ENCODE measurements at regions not wholly inside any gene's neighbourhood (a gene's known extent, or its start where the extent isn't known, plus 50 kb on each side); places are given as distances from the start of the nearest gene placed in this dataset.

DNA sequence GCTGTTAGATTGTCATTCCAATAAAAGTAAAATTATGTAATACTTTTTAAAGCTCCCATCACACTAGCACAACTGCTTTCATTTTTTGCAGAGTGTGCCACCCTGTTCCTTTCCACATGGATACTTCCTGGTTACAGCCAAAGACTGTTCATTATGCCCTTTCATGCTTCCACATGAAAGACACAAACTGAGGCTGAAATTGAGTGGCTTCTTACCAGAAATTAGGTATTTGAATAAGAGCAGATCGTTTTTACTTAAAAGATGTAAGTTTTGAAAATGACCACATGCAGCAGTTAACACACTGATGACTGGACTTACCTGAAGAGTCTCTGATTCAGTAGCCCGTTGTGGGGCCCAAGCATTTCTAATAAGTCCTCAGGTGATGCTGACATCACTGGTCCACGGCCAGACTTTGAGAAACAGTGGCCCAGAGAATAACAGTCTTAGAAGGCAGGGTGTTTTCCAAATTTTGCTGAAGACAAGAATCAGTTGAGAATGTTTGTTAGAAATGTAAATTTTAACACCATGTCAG lies 187.6 kb upstream of the DMRT1 start:
- no peak overlapping the region for H3K27ac ChIP-seq
- no peaks in the 10 kb centered on the region for H3K9me3 ChIP-seq
- DNase-seq, result no peak
- no peaks in the 10 kb centered on the region for H3K36me3 ChIP-seq
- H3K4me3 ChIP-seq, result no peak overlapping the region
- H3K4me1 ChIP-seq, result peaks cover 0 to 7% (median 0%) of the 10 kb centered on the region in 4 donors
- TF ChIP-seq POLR2A (IDR thresholded peaks at IDR 0.05), result no peak
- TF ChIP-seq, protein P1, sequence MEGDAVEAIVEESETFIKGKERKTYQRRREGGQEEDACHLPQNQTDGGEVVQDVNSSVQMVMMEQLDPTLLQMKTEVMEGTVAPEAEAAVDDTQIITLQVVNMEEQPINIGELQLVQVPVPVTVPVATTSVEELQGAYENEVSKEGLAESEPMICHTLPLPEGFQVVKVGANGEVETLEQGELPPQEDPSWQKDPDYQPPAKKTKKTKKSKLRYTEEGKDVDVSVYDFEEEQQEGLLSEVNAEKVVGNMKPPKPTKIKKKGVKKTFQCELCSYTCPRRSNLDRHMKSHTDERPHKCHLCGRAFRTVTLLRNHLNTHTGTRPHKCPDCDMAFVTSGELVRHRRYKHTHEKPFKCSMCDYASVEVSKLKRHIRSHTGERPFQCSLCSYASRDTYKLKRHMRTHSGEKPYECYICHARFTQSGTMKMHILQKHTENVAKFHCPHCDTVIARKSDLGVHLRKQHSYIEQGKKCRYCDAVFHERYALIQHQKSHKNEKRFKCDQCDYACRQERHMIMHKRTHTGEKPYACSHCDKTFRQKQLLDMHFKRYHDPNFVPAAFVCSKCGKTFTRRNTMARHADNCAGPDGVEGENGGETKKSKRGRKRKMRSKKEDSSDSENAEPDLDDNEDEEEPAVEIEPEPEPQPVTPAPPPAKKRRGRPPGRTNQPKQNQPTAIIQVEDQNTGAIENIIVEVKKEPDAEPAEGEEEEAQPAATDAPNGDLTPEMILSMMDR (IDR thresholded peaks at IDR 0.05), result no peak
- H3K27me3 ChIP-seq, result no peaks in the 10 kb centered on the region

DNA sequence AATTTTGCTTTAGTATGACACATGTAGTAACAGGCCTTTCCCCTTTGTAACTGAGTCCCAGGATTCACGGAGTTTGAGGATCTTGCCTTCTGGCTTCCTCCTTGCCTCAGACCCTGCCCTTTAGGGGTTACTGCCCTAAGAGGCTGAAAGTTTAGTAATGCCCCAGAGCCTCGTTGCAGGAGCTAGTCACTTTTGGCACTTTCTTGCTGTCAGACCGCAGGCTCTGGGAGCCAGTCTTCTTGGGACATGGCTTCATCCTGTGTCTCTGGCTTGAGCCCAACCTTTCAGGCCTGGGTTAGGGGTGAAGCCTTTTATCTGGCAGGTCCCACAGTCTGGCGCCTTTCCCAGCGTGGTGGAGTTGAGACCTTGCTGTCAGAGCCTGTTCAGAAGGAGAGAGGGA lies 185.6 kb upstream of the DMRT1 start:
- peak overlapping the region in 1 of 4 donors; percentile 19 for H3K27ac ChIP-seq
- TF ChIP-seq, protein P1 (IDR thresholded peaks at IDR 0.05), result no peak
- no peak for TF ChIP-seq POLR2A (IDR thresholded peaks at IDR 0.05)
- H3K36me3 ChIP-seq, result no peaks in the 10 kb centered on the region
- DNase-seq, result no peak
- peaks cover 0 to 3% (median 0%) of the 10 kb centered on the region in 4 donors for H3K4me1 ChIP-seq
- no peak overlapping the region for H3K4me3 ChIP-seq
- no peaks in the 10 kb centered on the region for H3K27me3 ChIP-seq
- H3K9me3 ChIP-seq, result no peaks in the 10 kb centered on the region

DNA sequence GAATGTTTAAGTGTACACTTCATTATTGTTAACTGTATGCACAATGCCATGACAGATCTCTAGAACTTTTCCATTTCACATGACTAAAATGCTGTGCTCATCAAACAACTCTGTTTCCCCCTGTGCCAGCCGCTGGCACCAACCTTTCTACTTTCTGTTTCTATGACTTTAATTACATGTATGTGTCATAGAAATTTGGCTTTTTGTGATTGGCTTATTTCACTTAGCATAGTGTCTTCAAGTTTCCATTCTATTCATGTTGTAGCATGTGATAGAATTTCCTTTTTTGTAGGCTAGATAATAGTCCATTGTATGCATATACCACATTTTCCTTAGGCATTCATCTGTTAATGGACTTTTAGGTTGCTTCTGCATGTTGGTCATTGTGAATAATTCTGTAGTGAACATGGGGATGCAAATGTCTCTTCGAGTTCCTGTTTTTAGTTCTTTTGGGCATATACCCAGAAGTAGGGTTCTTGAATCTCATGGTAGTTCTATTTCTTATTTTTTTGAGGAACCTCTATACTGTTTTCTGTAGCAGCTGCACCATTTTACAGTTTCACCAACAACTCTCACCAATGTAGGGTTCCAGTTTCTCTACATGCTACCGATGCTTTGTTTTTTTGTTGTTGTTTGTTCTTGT lies 184.4 kb upstream of the DMRT1 start:
- Histone ChIP-seq H3K27ac (no peak overlapping the region), H3K36me3 (no peaks in the 10 kb centered on the region), H3K27me3 (no peaks in the 10 kb centered on the region), H3K9me3 (no peaks in the 10 kb centered on the region), H3K4me1 (no peaks in the 10 kb centered on the region), H3K4me3 (no peak overlapping the region)
- DNase-seq, result no peak
- TF ChIP-seq, protein P1 (IDR thresholded peaks at IDR 0.05), result no peak
- no peak for TF ChIP-seq POLR2A (IDR thresholded peaks at IDR 0.05)

DNA sequence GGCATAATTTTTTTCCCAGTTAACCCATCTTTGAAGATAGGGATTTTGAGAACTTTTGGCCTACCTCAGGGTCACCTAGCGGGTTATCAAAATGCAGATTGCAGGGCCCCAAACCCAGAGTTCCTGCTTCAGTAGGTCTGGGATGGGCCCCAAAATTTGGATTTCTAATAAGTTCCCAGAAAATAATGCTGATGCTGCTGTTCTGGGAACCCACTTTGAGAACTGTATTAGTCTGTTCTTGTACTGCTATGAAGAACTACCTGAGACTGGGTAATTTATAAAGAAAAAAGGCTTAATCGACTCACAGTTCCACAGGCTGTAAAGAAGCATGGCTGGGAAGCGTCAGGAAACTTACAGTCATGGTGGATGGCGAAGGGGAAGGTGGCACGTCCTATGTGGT lies 182.2 kb upstream of the DMRT1 start:
- H3K27ac ChIP-seq, result no peak overlapping the region
- no peaks in the 10 kb centered on the region for H3K27me3 ChIP-seq
- no peaks in the 10 kb centered on the region for H3K9me3 ChIP-seq
- no peak for DNase-seq
- no peaks in the 10 kb centered on the region for H3K4me1 ChIP-seq
- no peak overlapping the region for H3K4me3 ChIP-seq
- H3K36me3 ChIP-seq, result no peaks in the 10 kb centered on the region
- TF ChIP-seq, protein P1 (IDR thresholded peaks at IDR 0.05), result no peak
- no peak for TF ChIP-seq POLR2A (IDR thresholded peaks at IDR 0.05)

DNA sequence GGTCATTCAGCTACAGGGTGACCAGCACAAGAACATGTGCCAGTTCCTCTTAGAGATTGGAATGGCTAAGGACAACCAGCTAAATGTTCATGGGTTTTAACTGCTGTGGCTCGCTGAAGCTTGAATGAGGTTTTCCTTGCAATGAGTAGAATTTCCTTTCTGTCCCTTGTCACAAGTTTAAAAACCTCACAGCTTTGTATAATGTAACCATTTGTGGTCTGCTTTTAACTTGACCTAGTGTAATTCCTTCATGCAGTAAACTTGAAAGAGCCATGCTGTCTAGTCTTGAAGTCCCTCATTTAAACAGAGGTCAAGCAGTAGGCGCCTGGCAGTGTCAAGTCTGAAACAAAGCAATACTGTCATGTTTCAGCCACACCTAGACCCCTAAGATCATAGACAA lies 181.3 kb upstream of the DMRT1 start:
- Histone ChIP-seq H3K4me3 (no peak overlapping the region), H3K27ac (no peak overlapping the region), H3K4me1 (no peaks in the 10 kb centered on the region), H3K36me3 (no peaks in the 10 kb centered on the region), H3K27me3 (no peaks in the 10 kb centered on the region), H3K9me3 (no peaks in the 10 kb centered on the region)
- TF ChIP-seq, protein P1 (IDR thresholded peaks at IDR 0.05), result no peak
- no peak for TF ChIP-seq POLR2A (IDR thresholded peaks at IDR 0.05)
- no peak for DNase-seq
